Gastroesophageal sphincter (tissue), 3 donors: ENCODE measurements at regions not wholly inside any gene's neighbourhood (a gene's known extent, or its start where the extent isn't known, plus 50 kb on each side); places are given as distances from the start of the nearest gene placed in this dataset.

ENCODE experiments used
- CTCF ChIP-seq, 4 experiments: fragments of 200-600 bp in 2 of 4; fragments of 450-650 bp in 2 of 4; sonication (generic) in 1 of 4; IDR thresholded peaks; one replicate each; pipeline ENCODE4 v1.5.1; 2017 to 2019; ENCODE audit warnings: antibody characterized with exemption in 4 of 4, mild to moderate bottlenecking in 2 of 4, moderate library complexity in 2 of 4
- POLR2AphosphoS5 ChIP-seq: sonication (generic); formaldehyde crosslinking; IDR thresholded peaks from one replicate; pipeline ENCODE4 v1.6.1; 2017; ENCODE audit warnings: antibody characterized with exemption

- TF ChIP-seq POLR2AphosphoS5, result no peak
- TF ChIP-seq CTCF (IDR thresholded peaks at IDR 0.05), result no peak
Measured at GRCh38 chr13:33545492-33545891, 259.9 kb upstream of the STARD13 start.
